ENCODE measurements at regions not wholly inside any gene's neighbourhood (a gene's known extent, or its start where the extent isn't known, plus 50 kb on each side); places are given as distances from the start of the nearest gene placed in this dataset.

- dilution Hi-C loops (cut with MboI; ENCODE audit: extremely low pct_ligation_motif_present, low sequenced_read_pairs), result no loop called here
- no peak overlapping the region for H3K4me3 ChIP-seq (ENCODE audit: control insufficient read depth in 2 of 3, extremely low read depth in 1 of 3, insufficient read depth in 2 of 3, low read depth in 1 of 3, low read length in 3 of 3)
- H3K36me3 ChIP-seq (ENCODE audit: control insufficient read depth in 2 of 2, extremely low read depth in 1 of 2, insufficient read depth in 2 of 2, low read length in 2 of 2), result no peaks in the 10 kb centered on the region
- H3K27ac ChIP-seq (ENCODE audit: control insufficient read depth, insufficient read depth, low read length), result no peak overlapping the region
- H3K9ac ChIP-seq (ENCODE audit: control insufficient read depth, extremely low read depth, insufficient read depth, low read length), result no peak overlapping the region
- TF ChIP-seq, protein P1, sequence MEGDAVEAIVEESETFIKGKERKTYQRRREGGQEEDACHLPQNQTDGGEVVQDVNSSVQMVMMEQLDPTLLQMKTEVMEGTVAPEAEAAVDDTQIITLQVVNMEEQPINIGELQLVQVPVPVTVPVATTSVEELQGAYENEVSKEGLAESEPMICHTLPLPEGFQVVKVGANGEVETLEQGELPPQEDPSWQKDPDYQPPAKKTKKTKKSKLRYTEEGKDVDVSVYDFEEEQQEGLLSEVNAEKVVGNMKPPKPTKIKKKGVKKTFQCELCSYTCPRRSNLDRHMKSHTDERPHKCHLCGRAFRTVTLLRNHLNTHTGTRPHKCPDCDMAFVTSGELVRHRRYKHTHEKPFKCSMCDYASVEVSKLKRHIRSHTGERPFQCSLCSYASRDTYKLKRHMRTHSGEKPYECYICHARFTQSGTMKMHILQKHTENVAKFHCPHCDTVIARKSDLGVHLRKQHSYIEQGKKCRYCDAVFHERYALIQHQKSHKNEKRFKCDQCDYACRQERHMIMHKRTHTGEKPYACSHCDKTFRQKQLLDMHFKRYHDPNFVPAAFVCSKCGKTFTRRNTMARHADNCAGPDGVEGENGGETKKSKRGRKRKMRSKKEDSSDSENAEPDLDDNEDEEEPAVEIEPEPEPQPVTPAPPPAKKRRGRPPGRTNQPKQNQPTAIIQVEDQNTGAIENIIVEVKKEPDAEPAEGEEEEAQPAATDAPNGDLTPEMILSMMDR (optimal IDR thresholded peaks at IDR 0.05 in 1 of 3, IDR thresholded peaks at IDR 0.05 in 1 of 3, conservative IDR thresholded peaks at IDR 0.05 in 1 of 3; ENCODE audit: extremely low read depth in 1 of 3, insufficient read depth in 2 of 3, low read length in 3 of 3), result no peak
- no peak for TF ChIP-seq EZH2 (IDR thresholded peaks at IDR 0.05; ENCODE audit: low read length)
- H4K20me1 ChIP-seq (ENCODE audit: control insufficient read depth, extremely low read depth, insufficient read depth, low read length), result no peaks in the 10 kb centered on the region
- no peaks in the 10 kb centered on the region for H3K9me3 ChIP-seq (ENCODE audit: control insufficient read depth, low read depth, low read length)
- FAIRE-seq (no peak), DNase-seq (ENCODE audit: low read depth, low spot score) (no peak)
- no peaks in the 10 kb centered on the region for H3K79me2 ChIP-seq (ENCODE audit: control insufficient read depth, insufficient read depth, low read length)
- H3K4me2 ChIP-seq (ENCODE audit: control insufficient read depth, extremely low read depth, insufficient read depth, low read depth, low read length), result no peak overlapping the region
- H3K4me1 ChIP-seq (ENCODE audit: control insufficient read depth, extremely low read depth, insufficient read depth, low read length), result no peaks in the 10 kb centered on the region
- H3K9me1 ChIP-seq (ENCODE audit: control insufficient read depth, extremely low read depth, insufficient read depth, low read length), result no peaks in the 10 kb centered on the region
- no peak overlapping the region for H2AFZ ChIP-seq (ENCODE audit: control insufficient read depth, low read length)
- H3K27me3 ChIP-seq (ENCODE audit: control insufficient read depth, extremely low read depth, insufficient read depth, low read length), result no peaks in the 10 kb centered on the region
Observed at GRCh38 chr12:104852102-104852501, 106.0 kb downstream of the SLC41A2 start.

GRCh38 chr12:104850781-104851180 lies 107.3 kb downstream of the SLC41A2 start:
- FAIRE-seq (no peak), DNase-seq (ENCODE audit: low read depth, low spot score) (no peak)
- TF ChIP-seq, protein P1 (optimal IDR thresholded peaks at IDR 0.05 in 1 of 3, IDR thresholded peaks at IDR 0.05 in 1 of 3, conservative IDR thresholded peaks at IDR 0.05 in 1 of 3; ENCODE audit: extremely low read depth in 1 of 3, insufficient read depth in 2 of 3, low read length in 3 of 3), result no peak
- no peak for TF ChIP-seq EZH2 (IDR thresholded peaks at IDR 0.05; ENCODE audit: low read length)
- dilution Hi-C loops (cut with MboI; ENCODE audit: extremely low pct_ligation_motif_present, low sequenced_read_pairs), result no loop called here
- Histone ChIP-seq H3K4me3 (ENCODE audit: control insufficient read depth in 2 of 3, extremely low read depth in 1 of 3, insufficient read depth in 2 of 3, low read depth in 1 of 3, low read length in 3 of 3) (no peak overlapping the region), H3K4me1 (ENCODE audit: control insufficient read depth, extremely low read depth, insufficient read depth, low read length) (no peaks in the 10 kb centered on the region), H4K20me1 (ENCODE audit: control insufficient read depth, extremely low read depth, insufficient read depth, low read length) (no peaks in the 10 kb centered on the region), H3K4me2 (ENCODE audit: control insufficient read depth, extremely low read depth, insufficient read depth, low read depth, low read length) (no peak overlapping the region), H3K36me3 (ENCODE audit: control insufficient read depth in 2 of 2, extremely low read depth in 1 of 2, insufficient read depth in 2 of 2, low read length in 2 of 2) (no peaks in the 10 kb centered on the region), H3K27me3 (ENCODE audit: control insufficient read depth, extremely low read depth, insufficient read depth, low read length) (no peaks in the 10 kb centered on the region), H3K9ac (ENCODE audit: control insufficient read depth, extremely low read depth, insufficient read depth, low read length) (no peak overlapping the region), H2AFZ (ENCODE audit: control insufficient read depth, low read length) (no peak overlapping the region), H3K9me3 (ENCODE audit: control insufficient read depth, low read depth, low read length) (no peaks in the 10 kb centered on the region), H3K27ac (ENCODE audit: control insufficient read depth, insufficient read depth, low read length) (no peak overlapping the region), H3K9me1 (ENCODE audit: control insufficient read depth, extremely low read depth, insufficient read depth, low read length) (no peaks in the 10 kb centered on the region), H3K79me2 (ENCODE audit: control insufficient read depth, insufficient read depth, low read length) (no peaks in the 10 kb centered on the region)

All from keratinocyte (primary cell).